Midbrain (tissue), 1 donor: ENCODE measurements at regions not wholly inside any gene's neighbourhood (a gene's known extent, or its start where the extent isn't known, plus 50 kb on each side); places are given as distances from the start of the nearest gene placed in this dataset.

Experiments used
- DNase-seq: peaks from one replicate; lab custom pipeline; 2025; lab: John Stamatoyannopoulos, UW

GRCh38 chr5:135702191-135702590 lies 123.4 kb upstream of the CXCL14 start:
- no peak for DNase-seq

- no peak for DNase-seq
Measured at GRCh38 chr5:135700731-135701130, 121.9 kb upstream of the CXCL14 start.

- no peak for DNase-seq
Measured at GRCh38 chr5:135697959-135698345, 119.2 kb upstream of the CXCL14 start.

GRCh38 chr5:135697251-135697958 lies 118.6 kb upstream of the CXCL14 start:
- no peak for DNase-seq

GRCh38 chr5:135696317-135696716 lies 117.5 kb upstream of the CXCL14 start:
- DNase-seq: no peak

GRCh38 chr5:135695656-135696313 lies 117.0 kb upstream of the CXCL14 start:
- DNase-seq: no peak

GRCh38 chr5:135694906-135695305 lies 116.1 kb upstream of the CXCL14 start:
- no peak for DNase-seq

- no peak for DNase-seq
Measured at GRCh38 chr5:135694012-135694411, 115.2 kb upstream of the CXCL14 start.

GRCh38 chr5:135693371-135693955 lies 114.7 kb upstream of the CXCL14 start:
- no peak for DNase-seq

GRCh38 chr5:135691044-135691443 lies 112.3 kb upstream of the CXCL14 start:
- no peak for DNase-seq

GRCh38 chr5:135690466-135690865 lies 111.7 kb upstream of the CXCL14 start:
- no peak for DNase-seq

GRCh38 chr5:135689506-135689905 lies 110.7 kb upstream of the CXCL14 start:
- DNase-seq: no peak

GRCh38 chr5:135688385-135688784 lies 109.6 kb upstream of the CXCL14 start:
- DNase-seq: no peak

GRCh38 chr5:135683189-135683588 lies 104.4 kb upstream of the CXCL14 start:
- DNase-seq: no peak

GRCh38 chr5:135680713-135681112 lies 101.9 kb upstream of the CXCL14 start:
- no peak for DNase-seq

GRCh38 chr5:135678640-135679268 lies 100.0 kb upstream of the CXCL14 start:
- no peak for DNase-seq

GRCh38 chr5:135671966-135672365 lies 93.2 kb upstream of the CXCL14 start:
- DNase-seq: no peak

GRCh38 chr5:135671052-135671705 lies 92.4 kb upstream of the CXCL14 start:
- DNase-seq: no peak

GRCh38 chr5:135670588-135670987 lies 91.8 kb upstream of the CXCL14 start:
- DNase-seq: no peak

GRCh38 chr5:135669416-135669815 lies 90.6 kb upstream of the CXCL14 start:
- DNase-seq: no peak

GRCh38 chr5:135667673-135668072 lies 88.9 kb upstream of the CXCL14 start:
- DNase-seq: no peak

- no peak for DNase-seq
Measured at GRCh38 chr5:135667204-135667603, 88.4 kb upstream of the CXCL14 start.
